HG03432 (cell line): ENCODE measurements at regions not wholly inside any gene's neighbourhood (a gene's known extent, or its start where the extent isn't known, plus 50 kb on each side); places are given as distances from the start of the nearest gene placed in this dataset.
"Not testable (repeated sequence)": the region's sequence is repeated elsewhere in the genome, so short reads cannot be mapped to it uniquely, and the experiment has no call there.

Experiments used
- ATAC-seq: cut with Tn5 transposase; IDR thresholded peaks from one replicate; pipeline ENCODE4 v1.9.1; 2021; ENCODE audit warnings: mild to moderate bottlenecking, moderate library complexity; ENCODE audit not compliant: unreplicated experiment

DNA sequence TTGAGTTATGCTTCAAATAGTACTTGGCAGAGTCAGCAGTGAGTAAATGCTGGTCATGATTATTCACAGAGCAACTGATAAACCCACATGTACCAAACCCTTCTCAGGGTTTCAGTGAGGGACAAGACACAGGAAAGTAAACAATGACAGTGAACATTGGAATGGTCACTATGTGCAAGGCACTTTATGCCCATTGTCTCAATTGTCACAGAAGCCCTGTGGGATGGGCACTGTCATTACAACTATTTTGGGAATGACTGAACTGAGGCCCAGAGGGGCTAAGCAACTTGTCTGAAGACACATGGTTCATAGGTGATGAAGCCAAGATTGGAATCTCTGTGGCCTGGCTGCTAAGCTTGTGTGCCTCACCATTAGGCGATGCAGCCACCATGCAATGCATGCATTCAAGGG, 238.5 kb downstream of the RBM19 start:
- ATAC-seq = no peak

GRCh38 chr12:113726254-113726819, 239.8 kb downstream of the RBM19 start:
- ATAC-seq = no peak

- ATAC-seq = no peak
Observed at GRCh38 chr12:113725557-113725876, 240.6 kb downstream of the RBM19 start.

DNA sequence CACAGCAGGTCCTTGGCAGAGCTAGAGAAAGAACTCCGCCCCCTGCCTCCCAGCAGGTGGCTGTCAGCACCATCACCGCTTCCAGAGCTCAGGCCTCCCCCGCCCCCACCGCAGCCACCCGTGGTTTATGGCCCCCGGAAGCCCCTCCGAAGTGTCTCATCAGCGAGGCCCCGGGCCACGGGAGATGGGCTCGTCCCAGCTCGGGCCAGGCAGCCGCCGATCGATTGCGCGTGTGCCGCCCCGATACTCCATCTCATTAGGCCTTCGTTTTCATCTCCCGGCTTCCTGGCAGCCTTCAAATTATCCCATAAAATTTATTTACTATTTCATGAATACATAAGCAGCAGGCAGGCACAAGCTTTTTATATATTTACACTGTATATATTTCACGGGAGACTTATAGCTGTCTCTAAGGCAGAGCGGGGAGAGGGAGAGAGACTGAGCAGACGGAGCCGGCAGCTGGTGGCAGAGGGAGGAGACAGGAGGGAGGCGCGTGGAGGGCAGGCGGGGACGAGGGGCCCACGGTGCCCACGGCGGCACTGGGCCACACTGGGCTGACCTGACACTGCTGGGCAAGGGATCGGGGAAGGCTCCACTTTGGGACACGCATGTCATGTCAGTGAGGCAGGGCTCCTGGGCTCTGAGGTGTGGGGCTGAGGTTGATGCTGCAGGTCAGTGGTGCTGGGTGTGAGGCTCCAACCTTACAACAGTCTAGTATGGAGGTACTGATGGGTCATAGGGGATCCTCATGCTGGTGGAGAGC, 241.2 kb downstream of the RBM19 start:
- ATAC-seq = no peak

- ATAC-seq = no peak
Observed at GRCh38 chr12:113723631-113724030, 242.5 kb downstream of the RBM19 start.

DNA sequence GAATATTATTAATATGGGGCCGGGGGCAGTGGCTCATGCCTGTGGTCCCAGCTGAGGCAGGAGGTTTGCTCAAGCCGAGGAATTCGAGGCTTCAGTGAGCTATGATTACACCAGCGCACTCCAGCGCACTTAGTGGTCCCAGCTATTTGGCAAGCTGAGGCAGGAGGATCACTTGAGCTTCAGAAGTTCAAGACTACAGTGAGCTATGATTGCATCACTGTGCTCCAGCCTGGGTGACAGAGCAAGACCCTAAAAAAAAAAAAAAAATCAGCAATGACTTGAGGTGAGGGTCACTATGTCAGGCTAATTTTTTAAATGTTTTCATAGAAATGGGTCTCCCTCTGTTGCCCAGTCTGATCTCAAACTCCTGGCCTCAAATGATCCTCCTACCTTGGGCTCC, 243.4 kb downstream of the RBM19 start:
- no peak for ATAC-seq

GRCh38 chr12:113720629-113721028, 245.5 kb downstream of the RBM19 start:
- ATAC-seq = no peak

DNA sequence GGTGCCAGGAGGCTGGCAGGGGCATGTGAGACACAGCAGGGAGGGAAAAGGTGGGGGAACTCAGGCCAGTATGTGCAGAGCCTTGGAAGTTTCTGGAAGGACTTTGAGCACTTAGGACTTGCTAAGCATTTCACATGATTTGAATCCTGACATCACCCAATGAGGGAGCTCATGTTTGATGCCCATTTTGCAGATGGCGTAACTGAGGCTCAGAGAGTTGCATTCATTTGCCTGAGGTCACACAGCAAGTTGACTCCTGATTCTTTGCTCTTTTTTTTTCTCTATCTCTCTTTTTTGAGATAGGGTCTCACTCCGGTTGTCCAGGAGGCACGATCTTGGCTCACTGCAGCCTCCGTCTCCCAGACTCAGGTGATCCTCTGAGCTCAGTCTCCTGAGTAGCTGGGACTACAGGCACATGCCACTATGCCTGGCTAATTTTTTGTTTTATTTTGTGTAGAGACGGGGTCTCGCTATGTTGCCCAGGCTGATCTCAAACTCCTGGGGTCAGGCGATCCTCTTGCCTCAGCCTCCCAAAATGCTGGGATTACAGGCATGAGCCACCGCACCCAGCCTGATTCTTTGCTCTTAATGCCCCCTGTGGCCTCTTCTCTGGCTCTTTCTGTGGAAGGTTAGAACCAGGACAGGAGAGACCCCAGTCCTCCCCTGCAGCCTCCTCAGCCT, 246.1 kb downstream of the RBM19 start:
- ATAC-seq = no peak

GRCh38 chr12:113713156-113713555, 241.5 kb upstream of the LHX5 start:
- ATAC-seq = no peak

DNA sequence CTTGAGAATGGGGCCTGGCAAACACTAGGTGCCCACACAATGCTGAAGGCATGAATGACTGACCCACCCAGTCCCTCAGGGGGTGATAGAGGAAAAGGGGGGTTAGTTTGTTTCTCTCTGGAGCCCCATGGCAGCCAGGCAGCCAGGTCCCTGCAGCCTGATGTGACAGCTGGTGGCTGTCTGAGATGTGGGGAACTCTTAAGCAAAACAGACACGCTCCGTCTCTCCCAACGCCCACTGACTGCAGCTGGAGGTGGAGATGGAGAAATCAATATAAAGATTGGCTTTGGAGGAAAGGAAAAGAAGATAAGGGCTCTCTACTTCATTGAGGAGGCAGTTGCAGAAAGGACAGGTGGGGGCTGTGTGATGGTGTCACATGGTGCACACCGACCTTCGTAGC, 240.8 kb upstream of the LHX5 start:
- no peak for ATAC-seq

GRCh38 chr12:113710216-113710615, 238.5 kb upstream of the LHX5 start:
- no peak for ATAC-seq

- ATAC-seq = no peak
Observed at GRCh38 chr12:113709456-113709855, 237.8 kb upstream of the LHX5 start.

DNA sequence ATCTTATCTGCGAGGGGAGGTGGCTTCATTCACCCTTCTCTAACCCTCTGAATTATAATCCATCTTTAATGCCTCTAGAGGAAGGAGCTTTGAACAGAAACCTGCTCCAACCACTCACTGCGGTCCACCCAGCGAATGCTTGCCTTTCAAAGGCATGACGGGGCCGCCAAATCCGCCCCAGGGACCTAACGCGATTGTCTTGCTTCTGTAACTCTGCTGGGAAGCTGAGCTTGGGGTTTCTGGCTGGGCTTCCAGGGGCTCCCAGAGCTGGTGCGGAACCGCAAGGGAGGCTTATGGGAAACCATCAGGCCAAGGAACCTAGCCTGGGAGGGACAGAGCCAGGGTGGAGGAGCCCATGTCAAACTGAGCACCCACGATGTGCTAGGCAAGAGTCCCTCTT, 231.2 kb upstream of the LHX5 start:
- no peak for ATAC-seq

DNA sequence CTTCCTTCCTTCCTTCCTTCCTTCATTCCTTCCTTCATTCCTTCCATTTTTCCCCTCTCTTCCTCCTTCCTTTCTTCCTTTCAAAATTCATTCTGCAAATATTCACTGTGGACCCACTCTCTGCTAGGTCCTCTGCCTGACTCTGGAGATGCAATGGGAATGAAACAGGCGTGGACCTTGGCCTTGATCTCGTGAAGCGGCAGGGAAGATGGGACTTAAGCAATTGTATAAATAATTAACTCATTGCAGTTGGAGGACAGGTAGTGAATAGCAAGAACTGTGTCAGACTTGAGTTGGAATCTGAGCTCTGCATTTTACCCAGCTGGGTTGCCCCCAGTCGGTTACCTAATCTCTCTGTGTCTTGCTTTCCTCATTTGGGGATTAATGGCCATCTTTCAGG, 230.6 kb upstream of the LHX5 start:
- ATAC-seq = no peak

DNA sequence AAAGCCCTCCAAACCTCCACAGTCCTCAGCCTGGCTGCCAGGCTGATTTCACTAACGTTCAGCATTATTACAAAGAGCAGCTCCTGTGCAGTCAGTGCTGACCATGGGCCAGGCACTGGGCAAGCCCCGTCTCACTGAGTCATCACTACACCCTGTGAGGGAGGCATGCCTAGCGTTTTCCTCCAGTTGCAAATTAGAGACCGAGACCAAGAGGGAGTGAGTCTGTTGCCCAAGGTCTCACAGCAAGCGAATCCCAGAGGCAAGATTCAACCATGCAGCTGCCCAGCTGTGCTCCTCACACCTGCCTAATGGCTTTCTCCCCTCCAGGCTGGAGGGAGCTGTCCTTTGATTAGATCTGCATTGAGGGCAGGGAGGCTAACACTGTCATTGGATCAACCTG, 229.3 kb upstream of the LHX5 start:
- no peak for ATAC-seq

GRCh38 chr12:113699984-113700383, 228.3 kb upstream of the LHX5 start:
- not testable (repeated sequence) for ATAC-seq

GRCh38 chr12:113698510-113698858, 226.8 kb upstream of the LHX5 start:
- no peak for ATAC-seq

DNA sequence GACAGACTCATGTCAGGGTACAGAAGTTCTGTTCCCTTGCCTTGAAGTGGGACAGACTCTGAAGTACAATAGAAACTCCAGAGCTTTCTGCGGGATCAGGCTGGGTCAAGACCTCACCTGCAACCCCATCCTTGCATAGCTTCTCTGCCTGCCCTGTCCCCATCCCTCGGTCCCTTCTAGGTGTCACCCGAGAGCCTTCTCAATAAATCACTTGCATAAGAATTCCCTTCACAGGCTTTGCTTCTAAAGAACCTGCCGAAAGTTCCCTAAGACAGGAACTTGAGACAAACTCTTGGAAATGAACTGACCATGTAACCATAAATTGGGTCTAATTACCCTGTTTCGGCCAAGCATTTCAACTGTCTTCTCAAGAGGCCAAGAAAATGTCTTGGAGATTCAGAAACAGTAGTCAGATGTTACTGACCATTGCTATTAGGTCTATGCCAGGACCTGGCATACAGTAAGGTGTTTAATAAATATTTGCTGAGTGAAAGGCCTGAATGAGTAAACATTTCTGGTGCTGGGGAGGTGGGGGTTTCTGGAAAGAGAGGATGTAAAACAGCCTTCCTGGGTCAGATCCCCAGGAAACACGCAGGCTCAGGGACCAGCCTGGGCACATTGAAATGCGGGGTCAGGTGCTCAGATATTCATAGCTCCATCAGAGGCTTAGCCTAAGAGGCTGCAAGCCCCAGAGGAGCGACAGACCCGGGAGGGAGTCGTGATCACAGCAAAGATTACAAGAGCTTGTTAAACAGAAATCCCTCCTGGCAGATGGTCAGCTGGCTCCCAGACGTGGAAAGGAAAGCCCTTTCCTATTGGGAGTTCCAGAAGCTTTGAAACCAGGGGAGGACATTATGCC, 226.2 kb upstream of the LHX5 start:
- ATAC-seq = no peak

DNA sequence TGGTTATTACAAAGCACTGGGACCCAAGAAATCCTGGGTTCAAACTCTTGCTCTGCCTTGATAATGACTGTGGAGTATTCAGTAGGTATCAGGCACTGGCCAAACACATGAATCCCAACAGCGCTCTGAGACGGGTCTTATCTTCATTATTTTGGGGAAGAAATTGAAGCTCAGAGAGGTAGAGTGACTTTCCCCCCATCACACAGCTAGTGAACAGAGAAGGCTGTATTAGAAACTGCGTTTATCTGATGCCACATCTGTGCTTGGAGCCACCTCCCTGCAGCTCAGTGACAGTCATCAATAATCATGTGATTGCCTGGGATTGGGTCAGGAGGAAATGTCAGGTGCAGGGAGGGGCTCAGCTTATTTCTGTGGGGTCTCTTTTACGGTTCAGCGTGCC, 225.4 kb upstream of the LHX5 start:
- no peak for ATAC-seq

DNA sequence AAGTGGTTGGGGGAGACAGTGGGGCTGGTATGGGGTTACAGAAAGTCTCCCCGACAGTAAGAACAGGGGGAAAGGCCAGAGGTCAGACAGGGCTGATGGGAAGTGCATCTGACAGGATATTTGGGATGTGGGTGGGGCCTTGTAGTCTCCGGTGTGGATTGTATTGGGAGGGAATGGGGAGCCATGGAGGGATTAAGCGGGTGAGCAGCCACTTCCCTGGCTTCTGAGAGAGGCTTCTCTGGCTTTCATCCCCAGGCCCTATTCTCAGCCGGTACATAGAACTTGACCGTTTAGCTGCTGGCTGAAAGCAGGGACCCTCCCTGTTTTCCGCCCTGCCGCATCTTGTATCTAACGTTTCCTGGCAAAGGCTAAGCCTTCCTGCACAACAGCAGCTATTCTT, 222.0 kb upstream of the LHX5 start:
- no peak for ATAC-seq

DNA sequence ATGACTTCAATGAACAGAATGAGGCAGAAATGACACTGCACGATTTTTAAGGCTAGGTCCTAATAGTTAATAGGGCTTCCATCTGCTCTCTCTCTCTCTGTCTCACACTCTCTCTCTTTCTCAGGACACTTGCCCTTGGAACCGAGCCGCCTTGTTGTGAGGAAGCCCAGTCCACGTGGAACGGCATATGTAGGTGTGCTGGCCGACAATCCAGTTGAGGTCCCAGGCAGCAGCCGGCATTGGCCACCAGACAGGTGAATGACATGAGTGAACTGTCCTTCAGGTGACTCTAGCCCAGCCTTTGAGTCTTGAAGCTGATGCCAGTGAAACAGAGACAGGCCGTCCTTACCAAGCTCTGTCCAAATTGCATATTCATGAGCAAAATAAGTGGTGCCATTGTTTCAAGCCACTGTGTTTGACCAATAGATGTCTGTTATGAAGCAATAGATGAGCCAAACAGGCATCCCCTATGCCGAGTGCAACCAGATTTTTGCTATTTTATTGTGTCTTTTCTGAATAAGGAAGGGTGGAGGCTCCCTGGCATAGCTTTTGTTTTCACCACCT, 217.5 kb upstream of the LHX5 start:
- no peak for ATAC-seq
